ENCODE measurements at regions not wholly inside any gene's neighbourhood (a gene's known extent, or its start where the extent isn't known, plus 50 kb on each side); places are given as distances from the start of the nearest gene placed in this dataset.
"Not testable (repeated sequence)": the region's sequence is repeated elsewhere in the genome, so short reads cannot be mapped to it uniquely, and the experiment has no call there.

GRCh38 chr11:57901278-57901677 lies 122.4 kb upstream of the OR9Q1 start:
- no peak overlapping the region for H3K4me3 ChIP-seq (ENCODE audit: low read depth, poor library complexity, severe bottlenecking)
- TF ChIP-seq CTCF (IDR thresholded peaks at IDR 0.05): no peak
- no peak for TF ChIP-seq POLR2A (IDR thresholded peaks at IDR 0.05)
- no peak for DNase-seq (ENCODE audit: low spot score in 2 of 2)
- intact Hi-C loops (cut with DNase I; ENCODE audit: low total_unique reads): no loop called here

- intact Hi-C loops (cut with DNase I; ENCODE audit: low total_unique reads): no loop called here
- peak in 1 of 2 donors; percentile 48 for DNase-seq (ENCODE audit: low spot score in 2 of 2)
- TF ChIP-seq POLR2A (IDR thresholded peaks at IDR 0.05): no peak
- TF ChIP-seq CTCF (IDR thresholded peaks at IDR 0.05): no peak
- WGBS, 2 donors: 41 to 42% methylated on average over 5 of the region's 5 CpGs
- no peak overlapping the region for H3K4me3 ChIP-seq (ENCODE audit: low read depth, poor library complexity, severe bottlenecking)
Measured at GRCh38 chr11:57901756-57902155, 121.9 kb upstream of the OR9Q1 start.

GRCh38 chr11:57903011-57903410 lies 120.7 kb upstream of the OR9Q1 start:
- no peak for DNase-seq (ENCODE audit: low spot score in 2 of 2)
- TF ChIP-seq CTCF (IDR thresholded peaks at IDR 0.05): no peak
- no peak for TF ChIP-seq POLR2A (IDR thresholded peaks at IDR 0.05)
- intact Hi-C loops (cut with DNase I; ENCODE audit: low total_unique reads): no loop called here
- no peak overlapping the region for H3K4me3 ChIP-seq (ENCODE audit: low read depth, poor library complexity, severe bottlenecking)

- intact Hi-C loops (cut with DNase I; ENCODE audit: low total_unique reads): no loop called here
- 37 to 40% methylated on average over 11 of the region's 11 CpGs for WGBS, 2 donors
- no peak overlapping the region for H3K4me3 ChIP-seq (ENCODE audit: low read depth, poor library complexity, severe bottlenecking)
- peak; percentile 57 to 89 for DNase-seq (ENCODE audit: low spot score in 2 of 2)
- TF ChIP-seq CTCF (IDR thresholded peaks at IDR 0.05): no peak
- TF ChIP-seq POLR2A (IDR thresholded peaks at IDR 0.05): no peak
Measured at GRCh38 chr11:57903441-57904123, 120.1 kb upstream of the OR9Q1 start.

GRCh38 chr11:57904376-57904775 lies 119.3 kb upstream of the OR9Q1 start:
- no peak overlapping the region for H3K4me3 ChIP-seq (ENCODE audit: low read depth, poor library complexity, severe bottlenecking)
- intact Hi-C loops (cut with DNase I; ENCODE audit: low total_unique reads): no loop called here
- DNase-seq (ENCODE audit: low spot score in 2 of 2): no peak
- WGBS, 2 donors: 34 to 46% methylated on average over 10 of the region's 10 CpGs
- TF ChIP-seq CTCF (IDR thresholded peaks at IDR 0.05) (no peak), POLR2A (IDR thresholded peaks at IDR 0.05) (no peak)

- WGBS, 2 donors: 37 to 56% methylated on average over 2 of the region's 2 CpGs
- no peak overlapping the region for H3K4me3 ChIP-seq (ENCODE audit: low read depth, poor library complexity, severe bottlenecking)
- peak in 1 of 2 donors; percentile 33 for DNase-seq (ENCODE audit: low spot score in 2 of 2)
- intact Hi-C loops (cut with DNase I; ENCODE audit: low total_unique reads): no loop called here
- TF ChIP-seq CTCF (IDR thresholded peaks at IDR 0.05) (no peak), POLR2A (IDR thresholded peaks at IDR 0.05) (no peak)
Measured at GRCh38 chr11:57905439-57905838, 118.2 kb upstream of the OR9Q1 start.

GRCh38 chr11:57908399-57908798 lies 115.3 kb upstream of the OR9Q1 start:
- intact Hi-C loops (cut with DNase I; ENCODE audit: low total_unique reads); DNase-seq (ENCODE audit: low spot score in 2 of 2); H3K4me3 ChIP-seq (ENCODE audit: low read depth, poor library complexity, severe bottlenecking): not testable (repeated sequence)
- WGBS, 2 donors: 89 to 94% methylated on average over 2 of the region's 2 CpGs

- intact Hi-C loops (cut with DNase I; ENCODE audit: low total_unique reads); DNase-seq (ENCODE audit: low spot score in 2 of 2); H3K4me3 ChIP-seq (ENCODE audit: low read depth, poor library complexity, severe bottlenecking): not testable (repeated sequence)
- WGBS, 2 donors: 76 to 87% methylated on average over 4 of the region's 4 CpGs
Measured at GRCh38 chr11:57911522-57911921, 112.2 kb upstream of the OR9Q1 start.
